ENCODE measurements at regions not wholly inside any gene's neighbourhood (a gene's known extent, or its start where the extent isn't known, plus 50 kb on each side); places are given as distances from the start of the nearest gene placed in this dataset.

DNA sequence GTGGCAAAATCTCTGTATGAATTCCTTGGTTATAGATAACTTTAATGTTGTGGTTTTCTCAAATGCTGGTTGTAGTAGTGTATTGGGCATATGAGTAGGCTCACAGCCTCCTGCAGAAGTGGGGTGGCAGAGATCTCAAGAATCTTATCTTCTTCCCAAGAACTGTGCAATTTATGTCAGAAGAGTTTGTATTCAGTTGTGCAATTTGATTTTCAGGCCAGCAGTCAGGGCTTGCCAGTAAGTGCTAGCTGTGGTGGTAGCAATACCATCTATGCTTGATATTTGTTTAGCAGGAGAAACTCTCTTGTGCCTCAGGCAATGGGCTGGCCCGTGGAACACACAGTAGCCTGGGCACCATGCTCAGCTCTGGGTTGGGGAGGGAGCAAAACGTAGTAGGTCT, 58.4 kb upstream of the GOLIM4 start:
- Histone ChIP-seq H3K4me1 (peaks cover 3% of the 10 kb centered on the region), H3K9me3 (peaks cover 10% of the 10 kb centered on the region), H3K4me3 (no peak overlapping the region), H3K36me3 (no peaks in the 10 kb centered on the region), H3K27me3 (no peaks in the 10 kb centered on the region), H3K27ac (no peak overlapping the region)
- TF ChIP-seq EP300 (IDR thresholded peaks at IDR 0.05) (no peak), POLR2A (IDR thresholded peaks at IDR 0.05) (no peak), POLR2AphosphoS5 (IDR thresholded peaks at IDR 0.05) (no peak)
- TF ChIP-seq, protein P1, sequence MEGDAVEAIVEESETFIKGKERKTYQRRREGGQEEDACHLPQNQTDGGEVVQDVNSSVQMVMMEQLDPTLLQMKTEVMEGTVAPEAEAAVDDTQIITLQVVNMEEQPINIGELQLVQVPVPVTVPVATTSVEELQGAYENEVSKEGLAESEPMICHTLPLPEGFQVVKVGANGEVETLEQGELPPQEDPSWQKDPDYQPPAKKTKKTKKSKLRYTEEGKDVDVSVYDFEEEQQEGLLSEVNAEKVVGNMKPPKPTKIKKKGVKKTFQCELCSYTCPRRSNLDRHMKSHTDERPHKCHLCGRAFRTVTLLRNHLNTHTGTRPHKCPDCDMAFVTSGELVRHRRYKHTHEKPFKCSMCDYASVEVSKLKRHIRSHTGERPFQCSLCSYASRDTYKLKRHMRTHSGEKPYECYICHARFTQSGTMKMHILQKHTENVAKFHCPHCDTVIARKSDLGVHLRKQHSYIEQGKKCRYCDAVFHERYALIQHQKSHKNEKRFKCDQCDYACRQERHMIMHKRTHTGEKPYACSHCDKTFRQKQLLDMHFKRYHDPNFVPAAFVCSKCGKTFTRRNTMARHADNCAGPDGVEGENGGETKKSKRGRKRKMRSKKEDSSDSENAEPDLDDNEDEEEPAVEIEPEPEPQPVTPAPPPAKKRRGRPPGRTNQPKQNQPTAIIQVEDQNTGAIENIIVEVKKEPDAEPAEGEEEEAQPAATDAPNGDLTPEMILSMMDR (IDR thresholded peaks at IDR 0.05) = no peak
- no peak for DNase-seq (ENCODE audit: low spot score in 2 of 2)
- WGBS = 79% methylated on average over 2 of the region's 2 CpGs

DNA sequence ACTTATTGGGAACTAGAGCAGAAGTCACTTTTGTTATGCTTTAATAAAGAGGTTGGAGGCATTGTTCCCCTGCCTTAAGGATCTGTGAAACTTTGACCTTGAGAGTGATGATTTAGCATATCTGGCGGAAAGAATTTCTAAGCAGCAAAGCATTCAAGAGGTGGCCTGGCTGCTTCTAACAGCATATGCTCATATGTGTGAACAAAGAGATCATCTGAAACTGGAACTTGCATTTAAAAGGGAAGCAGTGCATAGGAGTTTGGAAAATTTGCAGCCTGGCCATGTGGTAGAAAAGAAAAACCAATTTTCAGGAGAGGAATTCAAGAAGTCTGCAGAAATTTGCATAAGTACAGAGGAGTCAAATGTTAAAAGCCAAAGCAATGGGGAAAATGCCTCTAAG, 56.4 kb upstream of the GOLIM4 start:
- Histone ChIP-seq H3K9me3 (peaks cover 10% of the 10 kb centered on the region), H3K27ac (no peak overlapping the region), H3K36me3 (no peaks in the 10 kb centered on the region), H3K4me3 (no peak overlapping the region), H3K27me3 (no peaks in the 10 kb centered on the region), H3K4me1 (peaks cover 3% of the 10 kb centered on the region)
- DNase-seq (ENCODE audit: low spot score in 2 of 2) = no peak
- WGBS = 90% methylated on average over 1 of the region's 1 CpG
- no peak for TF ChIP-seq POLR2A (IDR thresholded peaks at IDR 0.05)
- no peak for TF ChIP-seq EP300 (IDR thresholded peaks at IDR 0.05)
- TF ChIP-seq, protein P1 (IDR thresholded peaks at IDR 0.05) = no peak
- no peak for TF ChIP-seq POLR2AphosphoS5 (IDR thresholded peaks at IDR 0.05)

Measured in suprapubic skin (tissue), 4 donors.